Endothelial cell of umbilical vein (primary cell): ENCODE measurements at regions not wholly inside any gene's neighbourhood (a gene's known extent, or its start where the extent isn't known, plus 50 kb on each side); places are given as distances from the start of the nearest gene placed in this dataset.

ENCODE experiments used
- BruUV-seq: library from RNA; stranded (reverse); fragments of 400-500 nt; replicated peaks from 2 replicates; lab custom pipeline; 2021; lab: Mats Ljungman, UMichigan
- CTCF ChIA-PET: fragments of 300-600, 350-600 bp; sonication (Branson Sonifier 250); formaldehyde crosslinking; loops from one replicate; lab custom pipeline; 2021; ENCODE audit warnings: antibody characterized with exemption, inconsistent platforms; lab: Charles Lee
- POLR2A ChIA-PET: fragments of 300-600, 350-600 bp; sonication (Branson Sonifier 250); formaldehyde crosslinking; loops from one replicate; lab custom pipeline; 2021; ENCODE audit warnings: antibody characterized with exemption, inconsistent platforms; lab: Charles Lee
- DNase-seq: peaks from one replicate; pipeline ENCODE4 v3.0.0-alpha.2; 2011; ENCODE audit warnings: low read depth, low spot score
- FAIRE-seq: peaks from 2 replicates; lab custom pipeline; 2011; peaks lifted over from hg19 to GRCh38; lab: Jason Lieb, UNC
- H2AFZ ChIP-seq: 2 replicates; pipeline ENCODE4 v1.6.0; 2012; ENCODE audit warnings: low read depth, low read length, control low read depth, inconsistent platforms
- H3K27ac ChIP-seq: 2 replicates; pipeline ENCODE4 v1.5.1; 2011; ENCODE audit warnings: low read depth, mild to moderate bottlenecking, control low read depth, low read length, moderate library complexity; ENCODE audit not compliant: insufficient read depth
- H3K27me3 ChIP-seq, 2 experiments: 2 replicates each; pipeline versions ENCODE4 v1.6.0 to v1.6.1; 2011; ENCODE audit warnings: low read length in 2 of 2, mixed read lengths in 1 of 2; ENCODE audit not compliant: control insufficient read depth in 2 of 2, insufficient read depth in 2 of 2
- H3K36me3 ChIP-seq, 2 experiments: 2 replicates in 1 of 2; 3 replicates in 1 of 2; pipeline ENCODE4 v1.5.1; 2011; ENCODE audit warnings: low read length in 2 of 2, mild to moderate bottlenecking in 1 of 2, moderate library complexity in 1 of 2; ENCODE audit not compliant: control insufficient read depth in 2 of 2, insufficient read depth in 2 of 2; ENCODE audit errors: extremely low read depth in 1 of 2
- H3K4me1 ChIP-seq: 3 replicates; pipeline ENCODE4 v1.5.1; 2011; ENCODE audit warnings: mild to moderate bottlenecking, low read length; ENCODE audit not compliant: control insufficient read depth, insufficient read depth; ENCODE audit errors: extremely low read depth
- H3K4me2 ChIP-seq: 2 replicates; pipeline ENCODE4 v1.6.1; 2011; ENCODE audit warnings: low read length, control low read depth, mixed read lengths; ENCODE audit not compliant: insufficient read depth
- H3K4me3 ChIP-seq, 3 experiments: fragments of 200-600 bp in 1 of 3; sonication (generic), shearing (Covaris generic) in 1 of 3; replicated peaks in 1 of 3; 2 replicates each; pipeline ENCODE4 v1.5.1; 2011 to 2016; ENCODE audit warnings: control low read depth in 3 of 3, low read length in 3 of 3, mild to moderate bottlenecking in 2 of 3, inconsistent platforms in 1 of 3, low read depth in 1 of 3, moderate library complexity in 1 of 3; ENCODE audit not compliant: insufficient read depth in 1 of 3
- H3K79me2 ChIP-seq: 2 replicates; pipeline ENCODE4 v1.6.0; 2012; ENCODE audit warnings: low read length, inconsistent platforms; ENCODE audit not compliant: control insufficient read depth, insufficient read depth
- H3K9ac ChIP-seq: replicated peaks from 2 replicates; pipeline ENCODE3; 2011; ENCODE audit warnings: low read length, control low read depth; ENCODE audit not compliant: insufficient read depth; ENCODE audit errors: extremely low read depth
- H3K9me1 ChIP-seq: replicated peaks from 3 replicates; pipeline ENCODE4 v1.6.0; 2011; ENCODE audit warnings: mild to moderate bottlenecking, low read length; ENCODE audit not compliant: control insufficient read depth, insufficient read depth; ENCODE audit errors: extremely low read depth
- H3K9me3 ChIP-seq: replicated peaks from 2 replicates; pipeline ENCODE4 v1.5.1; 2012; ENCODE audit warnings: low read length, inconsistent platforms; ENCODE audit not compliant: control insufficient read depth, insufficient read depth
- H4K20me1 ChIP-seq: replicated peaks from 2 replicates; pipeline ENCODE3; 2011; ENCODE audit warnings: mild to moderate bottlenecking, low read length; ENCODE audit not compliant: control insufficient read depth, insufficient read depth; ENCODE audit errors: extremely low read depth
- EZH2 ChIP-seq: IDR thresholded peaks from 2 replicates; pipeline ENCODE4 v1.6.1; 2012; ENCODE audit warnings: borderline replicate concordance, low read depth, mild to moderate bottlenecking, moderate library complexity, low read length, inconsistent platforms; ENCODE audit not compliant: severe bottlenecking
- FOS ChIP-seq: IDR thresholded peaks from 2 replicates; pipeline ENCODE4 v1.6.1; 2011; ENCODE audit warnings: mild to moderate bottlenecking, low read length, moderate library complexity, borderline replicate concordance; ENCODE audit not compliant: insufficient read depth
- GATA2 ChIP-seq: IDR thresholded peaks from 2 replicates; pipeline ENCODE4 v1.7.0; 2011; ENCODE audit warnings: low read depth, mild to moderate bottlenecking, moderate library complexity, mixed read lengths, low read length; ENCODE audit not compliant: insufficient read length, insufficient read depth
- JUN ChIP-seq: IDR thresholded peaks from 2 replicates; pipeline ENCODE4 v1.6.1; 2011; ENCODE audit warnings: borderline replicate concordance, low read depth; ENCODE audit not compliant: insufficient read length, insufficient read depth
- MYC ChIP-seq: IDR thresholded peaks from one replicate; pipeline ENCODE4 v1.6.1; 2011; ENCODE audit warnings: mild to moderate bottlenecking, low read depth, low read length
- POLR2A ChIP-seq: IDR thresholded peaks from 2 replicates; pipeline ENCODE4 v1.6.1; 2012; ENCODE audit warnings: low read depth, mild to moderate bottlenecking, control low read depth, low read length
- dilution Hi-C: fragments of 300-500 bp; cut with MboI; formaldehyde crosslinking; loops from one replicate; pipeline ENCODE4 v1.15.0; 2019; ENCODE audit warnings: low sequenced_read_pairs; ENCODE audit not compliant: extremely low pct_ligation_motif_present
- intact Hi-C: fragments of 100-400 bp; cut with micrococcal nuclease; formaldehyde crosslinking; loops from one replicate; pipeline ENCODE4 v1.10.0; 2022
- TF ChIP-seq, protein P1 (sequence below): IDR thresholded peaks from 2 replicates; pipeline ENCODE4 v1.6.1; 2011; ENCODE audit not compliant: insufficient read depth, insufficient read length
- TF ChIP-seq, protein P2 (sequence below), 2 donors: IDR thresholded peaks; 1 replicate in 1 of 2; 2 replicates in 1 of 2; pipeline ENCODE4 v1.5.1; 2011; ENCODE audit warnings: low read length in 2 of 2, mild to moderate bottlenecking in 2 of 2, moderate library complexity in 2 of 2, control low read depth in 1 of 2, inconsistent platforms in 1 of 2, low read depth in 1 of 2; ENCODE audit not compliant: insufficient read depth in 1 of 2; ENCODE audit errors: extremely low read depth in 1 of 2

DNA sequence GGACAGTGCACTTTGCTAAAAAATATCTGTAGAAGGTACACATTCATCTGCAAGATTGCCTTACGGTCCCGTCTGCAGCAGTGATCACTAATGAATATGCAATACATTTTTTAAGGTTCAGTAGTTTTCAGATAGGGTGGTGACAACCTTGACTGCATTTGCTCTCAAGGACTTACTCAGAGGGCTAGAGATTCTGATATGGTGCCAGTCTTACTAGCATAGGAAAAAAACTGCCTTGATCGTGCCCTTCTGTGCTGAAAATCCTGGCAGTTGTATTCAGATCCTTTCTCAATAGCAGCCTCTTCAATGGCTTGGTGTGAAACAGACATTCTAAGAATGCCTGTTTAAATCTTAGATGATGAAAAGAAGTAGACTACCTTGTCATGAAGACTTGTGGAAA, 411.9 kb upstream of the CCDC54 start:
- H3K4me2 ChIP-seq: no peak overlapping the region
- no peak overlapping the region for H3K9ac ChIP-seq
- H3K9me1 ChIP-seq: no peaks in the 10 kb centered on the region
- BruUV-seq: no TSS peak
- dilution Hi-C loops: no loop called here
- CTCF ChIA-PET: interaction anchor here (1.0 kb wide), 1 partner anchor 18 kb away, joined by 3 read pairs; no protein-coding TSS in a partner anchor
- TF ChIP-seq, protein P1, sequence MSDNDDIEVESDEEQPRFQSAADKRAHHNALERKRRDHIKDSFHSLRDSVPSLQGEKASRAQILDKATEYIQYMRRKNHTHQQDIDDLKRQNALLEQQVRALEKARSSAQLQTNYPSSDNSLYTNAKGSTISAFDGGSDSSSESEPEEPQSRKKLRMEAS: no peak
- TF ChIP-seq MYC: no peak
- TF ChIP-seq, protein P2, sequence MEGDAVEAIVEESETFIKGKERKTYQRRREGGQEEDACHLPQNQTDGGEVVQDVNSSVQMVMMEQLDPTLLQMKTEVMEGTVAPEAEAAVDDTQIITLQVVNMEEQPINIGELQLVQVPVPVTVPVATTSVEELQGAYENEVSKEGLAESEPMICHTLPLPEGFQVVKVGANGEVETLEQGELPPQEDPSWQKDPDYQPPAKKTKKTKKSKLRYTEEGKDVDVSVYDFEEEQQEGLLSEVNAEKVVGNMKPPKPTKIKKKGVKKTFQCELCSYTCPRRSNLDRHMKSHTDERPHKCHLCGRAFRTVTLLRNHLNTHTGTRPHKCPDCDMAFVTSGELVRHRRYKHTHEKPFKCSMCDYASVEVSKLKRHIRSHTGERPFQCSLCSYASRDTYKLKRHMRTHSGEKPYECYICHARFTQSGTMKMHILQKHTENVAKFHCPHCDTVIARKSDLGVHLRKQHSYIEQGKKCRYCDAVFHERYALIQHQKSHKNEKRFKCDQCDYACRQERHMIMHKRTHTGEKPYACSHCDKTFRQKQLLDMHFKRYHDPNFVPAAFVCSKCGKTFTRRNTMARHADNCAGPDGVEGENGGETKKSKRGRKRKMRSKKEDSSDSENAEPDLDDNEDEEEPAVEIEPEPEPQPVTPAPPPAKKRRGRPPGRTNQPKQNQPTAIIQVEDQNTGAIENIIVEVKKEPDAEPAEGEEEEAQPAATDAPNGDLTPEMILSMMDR (IDR thresholded peaks at IDR 0.05; ENCODE audit: extremely low read depth in 1 of 2, insufficient read depth in 1 of 2, low read depth in 1 of 2, low read length in 2 of 2): no peak
- no peak for TF ChIP-seq JUN
- no peak for TF ChIP-seq EZH2
- no peak for TF ChIP-seq GATA2
- TF ChIP-seq FOS: no peak
- TF ChIP-seq POLR2A: no peak
- H3K27ac ChIP-seq: no peak overlapping the region
- no peaks in the 10 kb centered on the region for H3K4me1 ChIP-seq
- H2AFZ ChIP-seq: no peak overlapping the region
- no peak overlapping the region for H3K4me3 ChIP-seq
- no peaks in the 10 kb centered on the region for H3K9me3 ChIP-seq
- FAIRE-seq (no peak), DNase-seq (no peak)
- no peaks in the 10 kb centered on the region for H3K27me3 ChIP-seq
- POLR2A ChIA-PET: no interaction called here
- no peaks in the 10 kb centered on the region for H4K20me1 ChIP-seq
- H3K79me2 ChIP-seq: no peaks in the 10 kb centered on the region
- intact Hi-C loops: no loop called here
- H3K36me3 ChIP-seq: no peaks in the 10 kb centered on the region
